SKM-1 treated with dmso at 0.1 percent for 144 hours (cell line): ENCODE measurements at regions not wholly inside any gene's neighbourhood (a gene's known extent, or its start where the extent isn't known, plus 50 kb on each side); places are given as distances from the start of the nearest gene placed in this dataset.

ENCODE experiments used
- DNase-seq: peaks from one replicate; lab custom pipeline; 2025; ENCODE audit not compliant: unreplicated experiment; lab: John Stamatoyannopoulos, UW

DNA sequence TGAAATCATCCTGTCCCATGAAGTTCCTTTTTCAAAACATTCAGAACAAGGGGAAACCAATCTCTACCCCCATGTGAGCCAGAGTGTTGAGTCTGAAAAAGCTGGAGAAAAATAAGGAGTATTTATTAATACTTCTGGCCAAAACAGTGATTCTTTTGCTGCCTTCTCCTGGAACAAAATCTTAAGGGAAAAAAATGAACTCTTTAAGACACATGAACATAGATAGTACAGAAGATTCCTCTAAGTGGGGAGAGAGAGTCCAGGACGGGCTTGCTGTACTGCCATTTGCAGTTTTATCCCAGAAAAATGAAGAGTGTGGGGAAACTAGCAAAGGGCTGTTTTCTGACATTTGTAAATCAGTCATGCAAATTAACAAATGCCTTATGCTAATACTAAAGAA, 173.4 kb upstream of the CELF2 start:
- no peak for DNase-seq

DNA sequence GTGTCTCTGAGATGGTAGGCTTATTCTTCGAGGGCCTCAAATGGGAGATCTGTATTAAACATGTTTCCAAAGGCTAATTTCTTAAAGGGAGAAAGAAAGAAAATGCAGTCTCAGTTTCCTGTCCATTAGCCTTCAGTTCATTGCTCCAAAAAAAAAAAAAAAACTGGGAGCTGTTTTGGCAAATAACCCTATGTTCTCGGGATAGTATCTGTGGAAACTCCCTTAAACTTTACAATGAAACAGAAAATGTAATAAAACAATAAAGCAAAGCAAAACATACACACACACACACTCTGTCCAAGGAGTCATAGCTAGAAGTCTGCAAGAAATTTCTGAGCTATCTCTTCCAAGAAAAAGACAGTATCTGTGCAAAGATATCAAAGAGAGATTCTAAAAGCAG, 172.5 kb upstream of the CELF2 start:
- no peak for DNase-seq

DNA sequence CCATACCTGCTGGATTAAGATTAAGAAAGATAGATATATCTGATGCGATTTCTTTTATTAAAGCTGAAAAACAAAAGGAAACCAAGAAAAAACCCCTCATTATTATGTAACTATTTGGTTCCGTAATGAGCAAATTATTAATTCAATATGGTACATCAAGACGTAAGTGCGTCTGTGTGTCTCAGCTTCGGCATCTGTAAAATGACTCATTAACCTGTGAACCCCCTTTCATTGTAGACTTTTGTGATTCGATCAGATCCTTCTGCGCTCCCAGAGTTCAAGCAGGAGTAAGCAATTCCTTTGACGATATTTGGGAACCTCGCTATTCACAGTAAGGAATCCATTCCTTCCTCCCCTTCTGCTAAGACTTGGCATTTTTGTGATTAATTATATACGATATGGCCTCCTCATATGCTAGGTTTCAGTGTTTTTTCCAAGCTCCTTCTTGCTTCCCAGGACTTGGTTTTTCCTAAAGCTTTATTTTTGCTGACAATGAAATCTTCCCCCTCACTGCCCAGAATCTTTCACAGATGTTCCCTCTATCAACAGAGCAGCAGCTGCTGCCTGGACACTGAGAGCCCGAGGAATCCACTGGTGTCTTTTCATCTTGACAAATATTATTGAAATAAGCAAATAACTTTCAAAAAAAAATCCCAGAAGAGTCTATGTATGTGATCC, 171.7 kb upstream of the CELF2 start:
- no peak for DNase-seq

DNA sequence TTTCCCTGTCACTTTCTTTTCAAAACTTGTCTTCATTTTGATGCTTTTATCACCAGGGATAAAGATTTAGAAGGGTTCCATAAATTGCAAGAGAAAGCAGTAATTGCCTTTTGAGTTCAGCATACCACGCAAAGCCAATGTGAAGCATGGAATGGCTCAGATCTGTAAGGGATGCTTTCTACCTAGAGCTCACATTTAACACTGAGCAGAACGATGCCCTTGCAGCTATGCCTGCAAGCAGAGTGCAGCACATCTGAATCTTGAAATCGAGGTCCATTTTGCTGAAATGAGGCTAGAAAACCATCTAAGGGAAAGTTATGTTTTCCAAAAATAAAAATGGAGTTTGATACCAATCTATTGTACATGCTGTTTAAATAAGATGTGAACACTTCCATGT, 171.2 kb upstream of the CELF2 start:
- no peak for DNase-seq

DNA sequence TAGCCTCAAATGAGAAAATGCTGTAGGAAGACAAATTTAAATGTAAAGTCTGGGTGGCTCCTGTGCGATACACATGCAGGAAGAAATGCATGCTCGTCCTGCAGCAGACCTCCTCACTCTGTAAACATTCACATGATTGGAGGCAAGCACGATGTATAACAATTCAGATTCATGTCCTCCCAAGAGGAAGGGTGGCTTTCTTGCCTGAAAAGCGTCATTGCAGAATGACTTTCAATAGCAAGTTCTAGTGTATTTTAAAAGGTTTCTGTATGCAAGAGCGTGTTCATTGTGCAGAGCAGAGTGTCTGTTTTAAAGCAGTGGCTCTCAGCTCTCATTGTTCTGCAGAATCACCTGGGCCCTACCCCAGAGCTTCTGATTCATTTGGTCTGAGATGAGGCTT, 170.3 kb upstream of the CELF2 start:
- no peak for DNase-seq

DNA sequence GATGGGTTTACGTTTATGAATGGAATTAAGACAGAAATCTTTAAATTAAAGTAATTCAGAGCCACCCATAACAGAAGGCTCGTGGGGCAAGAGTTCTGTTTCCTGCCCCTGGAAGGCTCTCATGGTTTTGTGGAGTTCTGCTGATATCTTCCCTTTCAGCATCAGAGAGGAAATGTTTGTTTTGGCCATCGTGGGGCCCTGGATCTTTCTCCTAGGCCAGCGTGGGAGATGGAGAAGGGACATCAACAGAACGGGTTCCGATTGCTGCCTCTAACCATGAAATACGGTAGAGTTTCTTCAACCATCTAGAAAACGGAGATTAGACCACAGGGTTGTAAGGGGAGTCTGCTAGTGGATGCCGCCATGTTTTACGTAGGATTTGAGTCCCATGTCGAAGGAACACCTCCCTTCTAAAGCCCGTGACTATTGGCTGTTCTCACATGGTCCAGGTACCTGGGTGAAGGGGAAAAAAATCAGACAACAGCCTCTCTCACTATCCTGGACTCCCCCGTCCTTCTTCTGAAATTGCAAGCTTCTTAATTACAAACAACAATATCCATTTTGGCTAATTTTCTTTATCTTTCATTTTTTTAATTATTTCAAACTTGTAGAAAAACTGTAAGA, 169.1 kb upstream of the CELF2 start:
- DNase-seq = no peak

DNA sequence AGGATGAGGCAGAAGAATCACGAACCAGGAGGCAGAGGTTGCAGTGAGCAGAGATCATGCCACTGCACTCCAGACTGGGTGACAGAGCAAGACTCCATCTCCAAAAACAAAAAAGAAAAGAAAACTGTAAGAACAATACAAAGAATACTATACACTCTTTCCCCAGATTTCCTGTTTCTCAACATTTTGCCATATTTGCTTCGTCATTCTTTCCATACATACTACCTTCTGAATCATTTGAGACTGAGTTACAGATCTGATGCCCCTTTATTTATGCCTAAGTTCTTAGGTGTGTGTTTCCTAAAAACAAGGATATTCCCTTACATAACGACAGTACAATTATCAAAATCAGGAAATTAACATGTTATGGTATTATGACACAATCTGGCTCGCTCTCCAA, 168.4 kb upstream of the CELF2 start:
- no peak for DNase-seq

DNA sequence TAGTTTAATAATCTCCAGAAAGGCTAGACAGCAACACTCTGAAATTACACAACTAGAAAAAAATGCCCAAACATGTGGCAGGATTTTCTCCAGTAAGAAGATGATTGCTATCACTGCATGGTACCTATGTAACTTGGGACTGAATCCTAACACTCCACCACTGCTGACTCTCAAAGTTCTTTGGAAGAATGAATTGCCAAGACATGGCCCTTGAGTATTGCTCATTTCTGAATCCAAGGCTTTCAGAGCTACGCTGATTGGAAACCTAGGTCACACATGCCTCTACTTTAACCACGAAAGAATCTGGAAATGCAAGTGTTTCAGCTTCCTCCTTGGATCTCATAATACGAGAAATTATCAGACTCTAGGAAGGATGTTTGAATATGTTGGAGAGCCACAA, 167.5 kb upstream of the CELF2 start:
- DNase-seq = no peak

DNA sequence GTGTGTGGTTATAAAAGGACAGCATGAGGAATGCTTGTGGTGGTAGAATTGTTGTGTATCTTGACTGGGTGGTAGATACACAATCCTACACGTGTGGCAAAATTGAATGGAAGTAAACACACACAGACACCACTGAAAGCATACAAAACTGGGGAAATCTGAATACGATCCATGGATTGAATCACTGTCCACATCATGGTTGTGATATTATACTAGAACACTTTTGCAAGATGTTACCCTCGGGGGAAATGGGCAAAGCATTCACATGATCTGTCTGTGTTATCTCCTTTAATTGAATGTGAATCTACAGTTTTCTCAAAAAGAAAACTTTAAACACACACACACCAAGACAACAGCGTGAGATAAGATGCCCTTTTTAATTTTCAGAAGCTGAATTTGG, 165.2 kb upstream of the CELF2 start:
- no peak for DNase-seq

DNA sequence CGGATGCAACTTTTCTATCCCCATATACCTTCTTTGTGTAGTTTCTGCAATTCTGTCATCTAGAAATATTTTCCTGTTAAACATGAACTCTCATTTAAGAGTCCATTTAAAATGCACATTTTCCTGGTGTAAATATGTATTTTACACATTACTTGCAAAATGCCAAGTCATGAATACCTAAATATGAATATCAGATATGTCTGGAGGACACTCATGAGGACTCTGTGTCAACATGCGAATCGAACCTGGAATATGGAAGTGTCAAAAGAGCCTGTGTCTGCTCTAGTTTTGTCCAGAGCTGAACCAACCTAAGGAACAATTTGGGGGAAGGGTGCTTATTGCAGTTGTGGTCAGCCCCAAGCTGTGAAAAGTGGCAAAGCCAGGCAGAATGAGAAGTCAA, 163.7 kb upstream of the CELF2 start:
- no peak for DNase-seq

DNA sequence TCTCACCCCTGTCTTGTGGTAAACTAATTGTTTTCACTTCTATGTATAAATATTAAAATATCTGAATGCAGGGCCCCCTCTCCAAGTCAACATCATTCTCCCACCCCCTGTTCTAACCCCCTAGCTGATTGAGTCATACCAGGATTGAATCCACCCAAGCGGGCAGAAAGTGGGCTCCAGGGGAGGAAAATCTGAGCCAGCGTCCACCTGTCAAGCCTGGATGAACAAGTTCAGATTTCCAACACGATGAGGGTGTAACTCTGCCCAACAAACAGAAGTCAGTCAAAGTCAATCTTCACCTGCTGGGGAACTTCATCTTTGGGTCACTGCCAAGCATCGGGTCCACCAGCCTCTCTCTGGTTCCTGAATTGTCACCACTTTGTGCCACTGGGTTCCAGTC, 162.9 kb upstream of the CELF2 start:
- no peak for DNase-seq

DNA sequence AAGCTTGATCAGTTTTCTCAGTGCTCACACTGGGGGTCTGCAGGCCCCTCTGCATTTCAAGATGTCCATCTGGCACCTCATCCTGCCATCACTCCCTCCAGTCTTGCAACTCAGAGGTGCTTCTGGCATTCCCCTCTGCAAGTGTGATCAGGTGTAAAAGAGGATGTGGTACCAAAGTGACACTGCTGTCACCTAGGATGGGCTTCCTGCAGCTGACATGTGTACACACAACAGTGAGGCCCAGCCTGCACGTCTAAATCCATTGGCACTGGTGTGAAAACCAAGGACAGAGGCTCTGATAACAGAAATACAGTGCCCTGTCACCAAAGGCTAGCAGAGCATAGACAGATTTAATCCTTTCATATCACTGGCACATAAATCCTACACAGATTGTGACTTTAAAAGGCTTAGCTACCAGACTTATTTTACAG, 162.5 kb upstream of the CELF2 start:
- DNase-seq = no peak

DNA sequence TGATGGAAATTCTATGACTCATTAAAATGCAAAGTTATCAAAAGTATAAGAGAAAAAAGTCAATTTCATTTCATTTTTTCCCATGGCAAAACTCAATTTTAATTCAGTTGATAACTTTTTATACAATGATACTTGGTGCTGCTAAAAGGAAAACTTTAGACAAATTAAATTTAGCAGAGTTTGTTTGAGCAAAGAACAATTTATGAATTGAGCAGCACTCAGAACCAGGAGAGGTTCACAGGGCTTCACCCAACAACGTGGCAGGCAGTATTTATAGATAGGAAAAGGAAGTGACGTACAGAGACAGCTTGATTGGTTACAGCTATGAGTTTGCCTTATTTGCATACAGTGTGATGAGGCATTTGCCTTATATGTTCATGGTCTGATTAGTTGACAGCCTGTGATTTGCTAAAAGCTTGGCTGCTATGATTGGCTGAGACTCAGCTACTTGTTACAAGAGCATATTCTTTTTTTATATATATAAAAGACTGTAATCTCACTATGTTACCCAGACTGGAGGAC, 157.2 kb upstream of the CELF2 start:
- no peak for DNase-seq

DNA sequence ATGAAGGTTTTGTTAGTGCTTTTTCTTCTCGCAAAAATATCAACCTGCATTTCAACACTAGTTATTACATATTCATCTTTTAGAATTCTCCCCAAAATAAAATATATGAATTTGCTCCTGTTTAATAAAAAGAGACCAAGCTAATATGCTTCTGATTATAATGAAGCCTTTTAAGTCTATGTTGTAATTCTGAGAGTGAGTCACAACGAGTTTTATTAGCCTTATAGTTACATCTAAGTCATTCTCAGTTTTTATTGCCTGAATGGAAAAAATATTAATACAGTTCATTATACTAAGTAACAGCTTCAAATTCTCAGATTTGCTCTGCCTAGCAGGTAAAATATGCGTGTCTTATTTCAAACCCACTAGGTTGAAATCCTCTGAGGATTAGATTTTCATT, 152.4 kb upstream of the CELF2 start:
- no peak for DNase-seq

DNA sequence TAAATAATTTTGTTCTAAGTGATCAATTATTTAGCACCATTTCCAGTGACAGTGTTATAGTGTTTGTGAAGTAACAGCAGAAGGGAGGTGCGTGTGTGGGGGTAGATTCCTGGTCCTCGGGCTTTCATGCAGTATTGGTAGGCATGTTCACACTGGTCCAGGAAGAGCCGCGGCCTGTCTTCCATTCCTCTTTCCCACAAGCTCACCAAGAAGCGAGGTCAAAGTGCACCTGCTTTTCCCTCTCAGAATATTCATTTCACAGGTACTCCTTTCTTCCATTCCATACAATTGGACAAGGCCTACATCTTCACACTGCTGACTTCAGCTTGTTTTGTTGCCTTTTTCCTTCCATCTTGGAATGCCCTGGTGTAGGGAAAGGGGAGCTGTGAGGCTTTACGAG, 151.8 kb upstream of the CELF2 start:
- DNase-seq = no peak

DNA sequence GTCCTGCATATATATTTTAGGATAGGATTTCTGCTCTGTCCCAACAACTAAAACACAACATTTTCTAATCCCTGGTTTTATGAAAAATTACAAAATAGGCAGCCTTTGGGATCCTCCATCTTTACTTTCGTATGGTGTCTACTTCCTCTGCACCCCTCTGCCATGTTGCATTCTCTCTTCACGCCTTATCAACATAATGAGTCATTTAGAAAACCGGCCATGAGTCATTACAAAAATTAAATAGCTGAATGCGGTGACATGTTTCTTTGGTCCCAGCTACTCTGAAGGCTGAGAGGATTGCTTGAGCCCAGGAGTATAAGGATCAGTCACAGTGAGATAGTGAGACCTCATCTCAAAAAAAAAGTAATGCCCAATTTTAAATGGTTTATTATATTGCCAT, 148.1 kb upstream of the CELF2 start:
- no peak for DNase-seq

DNA sequence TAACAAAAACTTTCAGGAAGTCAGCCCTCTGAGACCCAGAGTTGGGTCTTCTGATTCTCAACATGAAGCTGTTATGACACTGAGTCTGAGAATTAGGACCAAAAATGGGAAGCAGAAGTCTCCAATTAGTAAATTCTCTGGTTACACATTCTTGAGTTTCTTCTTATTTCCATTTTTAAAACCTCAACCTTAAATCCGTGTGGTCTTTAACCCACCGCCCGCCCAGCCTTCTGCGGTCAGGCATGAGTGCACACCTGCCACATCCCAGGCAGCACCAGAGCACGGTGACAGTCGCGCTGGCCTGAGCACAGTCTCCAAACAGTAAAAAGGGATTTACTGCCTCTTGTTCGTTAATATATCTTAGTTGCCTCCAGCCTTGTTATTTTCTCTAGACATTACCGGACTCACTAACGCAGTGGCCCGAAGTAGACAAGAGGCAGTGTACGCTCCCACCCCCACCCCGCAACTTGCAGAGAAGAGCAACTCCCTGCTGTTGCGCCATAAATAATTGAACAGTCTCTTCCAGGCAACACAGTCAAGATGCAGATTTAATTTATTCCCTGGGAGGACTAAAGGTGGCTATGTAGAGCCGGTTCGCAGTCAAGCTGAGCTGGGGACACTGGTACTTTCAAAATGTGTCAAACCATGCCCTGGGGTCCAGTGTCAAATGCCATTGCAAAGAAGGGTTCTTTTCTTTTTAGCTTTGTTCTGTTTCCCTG, 147.0 kb upstream of the CELF2 start:
- no peak for DNase-seq

DNA sequence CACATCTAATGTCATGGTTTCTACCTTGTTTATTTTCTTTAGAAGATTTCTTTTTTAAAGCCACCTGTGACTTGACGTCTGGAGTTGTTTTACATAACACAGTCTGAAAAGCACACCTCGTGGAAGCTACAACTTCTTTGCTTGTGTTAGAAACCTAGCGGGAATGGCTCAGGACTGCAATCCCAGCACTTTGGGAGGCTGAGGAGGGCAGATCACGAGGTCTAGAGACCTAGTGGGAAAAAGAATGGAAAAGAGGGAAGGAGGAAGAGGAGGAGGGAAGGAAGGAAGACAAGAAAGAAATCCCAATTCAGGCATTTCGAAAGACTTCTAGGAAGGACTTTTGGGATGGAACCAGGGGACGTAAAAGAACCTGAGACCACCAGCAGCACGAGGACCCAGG, 146.3 kb upstream of the CELF2 start:
- DNase-seq = no peak

DNA sequence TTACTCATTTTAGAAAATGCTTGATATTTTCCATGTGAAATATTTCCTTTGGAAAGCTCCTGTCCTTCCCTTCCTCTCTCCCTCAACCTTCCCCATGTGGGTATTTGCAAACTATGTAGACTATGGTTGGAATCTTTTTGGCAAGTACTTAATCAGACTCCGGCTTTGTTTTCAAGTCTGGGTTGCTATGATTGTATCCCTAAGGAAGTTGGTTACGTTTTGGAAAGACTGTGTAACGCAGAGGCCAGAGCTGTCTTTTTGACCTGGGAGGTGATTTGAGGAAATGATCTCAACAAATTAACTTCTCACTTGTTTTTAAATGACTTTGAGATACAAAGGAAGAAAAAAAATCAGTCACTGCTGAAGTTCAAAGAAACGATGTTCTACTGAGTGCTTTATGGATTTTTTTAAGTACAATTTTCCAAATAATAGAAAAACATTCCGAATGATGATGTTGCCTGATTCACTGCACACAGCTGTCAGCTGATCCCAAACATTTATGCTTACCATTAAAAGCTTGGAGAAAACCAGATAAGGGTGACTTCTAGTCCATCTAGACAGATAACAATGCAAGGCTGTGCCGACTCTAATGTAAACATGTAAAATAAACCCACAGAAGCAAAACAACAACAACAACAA, 145.5 kb upstream of the CELF2 start:
- DNase-seq = no peak

DNA sequence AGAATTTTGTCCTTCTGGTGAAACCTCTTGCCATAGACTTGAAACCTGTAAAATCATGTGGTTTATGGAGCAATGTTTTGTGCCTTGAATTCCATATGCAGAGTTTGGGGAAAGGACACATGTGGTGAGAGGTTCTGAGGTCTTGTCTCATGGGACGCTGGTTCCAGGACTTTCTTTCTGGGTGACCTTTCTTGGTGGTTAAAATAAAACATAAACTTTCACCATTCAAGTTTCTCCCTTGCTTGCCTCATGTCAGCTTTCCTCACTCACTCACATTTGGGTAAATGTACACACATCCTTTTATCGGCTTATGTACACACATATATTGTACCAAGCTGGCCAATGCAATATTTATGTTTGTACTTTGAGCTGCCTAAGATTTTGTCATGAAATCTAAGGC, 144.9 kb upstream of the CELF2 start:
- DNase-seq = no peak

DNA sequence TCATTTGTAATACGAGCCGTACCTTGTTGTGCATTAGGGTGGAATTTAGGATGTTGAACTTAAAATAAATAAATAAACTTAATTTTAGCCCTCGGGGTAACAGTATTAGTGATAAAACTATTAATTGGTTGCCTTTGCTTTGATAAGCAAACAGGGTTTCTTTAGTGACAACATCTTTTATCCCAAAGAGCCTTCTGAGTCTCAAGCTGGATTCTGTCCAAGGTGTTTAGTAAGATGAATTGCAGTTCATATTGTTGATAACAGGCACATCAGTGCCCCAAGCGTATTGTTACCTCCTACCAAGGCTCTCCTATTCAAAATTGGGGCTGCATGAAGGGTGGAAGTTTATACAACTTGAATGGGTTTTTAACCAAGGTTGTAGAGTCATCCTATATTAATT, 144.4 kb upstream of the CELF2 start:
- no peak for DNase-seq

DNA sequence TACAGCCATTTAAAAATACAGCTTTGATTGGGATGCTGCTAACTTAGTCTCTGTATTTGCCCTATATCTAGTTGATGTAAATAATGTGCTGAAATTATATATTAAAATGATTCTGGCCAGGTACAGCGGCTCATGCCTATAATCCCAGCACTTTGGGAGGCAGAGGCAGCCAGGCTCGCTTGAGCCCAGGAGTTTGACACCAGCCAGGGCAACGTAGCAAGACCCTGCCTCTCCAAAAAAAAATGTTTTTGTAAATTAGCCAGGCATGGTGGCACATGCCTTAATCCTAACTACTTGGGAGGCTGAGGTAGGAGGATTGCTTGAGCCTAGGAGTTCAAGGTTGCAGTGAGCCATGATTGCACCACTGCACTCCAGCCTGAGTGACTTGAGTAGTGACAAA, 143.8 kb upstream of the CELF2 start:
- DNase-seq = no peak
